ENCODE measurements at regions not wholly inside any gene's neighbourhood (a gene's known extent, or its start where the extent isn't known, plus 50 kb on each side); places are given as distances from the start of the nearest gene placed in this dataset.

DNA sequence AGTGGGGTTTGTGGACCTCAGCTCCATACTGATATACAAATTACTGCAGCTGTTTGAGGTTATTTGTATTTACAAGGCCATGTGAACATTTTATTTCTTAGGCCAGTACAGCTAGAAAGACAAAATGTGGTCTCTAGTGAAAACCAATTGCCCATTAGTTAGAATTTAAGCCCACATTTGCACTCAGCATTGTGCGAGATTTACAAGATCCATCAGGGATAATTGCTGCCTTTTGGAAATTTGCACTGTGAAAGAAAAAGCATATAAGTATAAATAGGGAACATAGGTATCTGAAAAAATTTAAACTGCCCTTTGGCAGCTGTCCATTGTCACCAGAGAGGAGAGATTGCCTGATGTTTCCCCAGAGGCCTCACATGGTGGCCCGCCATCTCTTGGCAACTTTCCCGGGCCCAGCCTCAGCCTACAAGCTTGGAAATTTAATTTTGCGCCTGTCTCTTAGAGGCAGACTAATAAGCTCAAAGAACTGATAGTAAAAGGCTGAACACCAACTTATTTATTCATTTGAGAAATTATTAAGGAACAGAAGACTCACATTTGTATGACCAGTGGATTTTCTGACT is 120.7 kb downstream of the MAP3K21 start (continued):
- TF ChIP-seq, protein P1, sequence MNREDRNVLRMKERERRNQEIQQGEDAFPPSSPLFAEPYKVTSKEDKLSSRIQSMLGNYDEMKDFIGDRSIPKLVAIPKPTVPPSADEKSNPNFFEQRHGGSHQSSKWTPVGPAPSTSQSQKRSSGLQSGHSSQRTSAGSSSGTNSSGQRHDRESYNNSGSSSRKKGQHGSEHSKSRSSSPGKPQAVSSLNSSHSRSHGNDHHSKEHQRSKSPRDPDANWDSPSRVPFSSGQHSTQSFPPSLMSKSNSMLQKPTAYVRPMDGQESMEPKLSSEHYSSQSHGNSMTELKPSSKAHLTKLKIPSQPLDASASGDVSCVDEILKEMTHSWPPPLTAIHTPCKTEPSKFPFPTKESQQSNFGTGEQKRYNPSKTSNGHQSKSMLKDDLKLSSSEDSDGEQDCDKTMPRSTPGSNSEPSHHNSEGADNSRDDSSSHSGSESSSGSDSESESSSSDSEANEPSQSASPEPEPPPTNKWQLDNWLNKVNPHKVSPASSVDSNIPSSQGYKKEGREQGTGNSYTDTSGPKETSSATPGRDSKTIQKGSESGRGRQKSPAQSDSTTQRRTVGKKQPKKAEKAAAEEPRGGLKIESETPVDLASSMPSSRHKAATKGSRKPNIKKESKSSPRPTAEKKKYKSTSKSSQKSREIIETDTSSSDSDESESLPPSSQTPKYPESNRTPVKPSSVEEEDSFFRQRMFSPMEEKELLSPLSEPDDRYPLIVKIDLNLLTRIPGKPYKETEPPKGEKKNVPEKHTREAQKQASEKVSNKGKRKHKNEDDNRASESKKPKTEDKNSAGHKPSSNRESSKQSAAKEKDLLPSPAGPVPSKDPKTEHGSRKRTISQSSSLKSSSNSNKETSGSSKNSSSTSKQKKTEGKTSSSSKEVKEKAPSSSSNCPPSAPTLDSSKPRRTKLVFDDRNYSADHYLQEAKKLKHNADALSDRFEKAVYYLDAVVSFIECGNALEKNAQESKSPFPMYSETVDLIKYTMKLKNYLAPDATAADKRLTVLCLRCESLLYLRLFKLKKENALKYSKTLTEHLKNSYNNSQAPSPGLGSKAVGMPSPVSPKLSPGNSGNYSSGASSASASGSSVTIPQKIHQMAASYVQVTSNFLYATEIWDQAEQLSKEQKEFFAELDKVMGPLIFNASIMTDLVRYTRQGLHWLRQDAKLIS (CRISPR knock-in tag; IDR thresholded peaks at IDR 0.05; ENCODE audit: borderline replicate concordance): no peak
- TF ChIP-seq CREM (CRISPR knock-in tag; IDR thresholded peaks at IDR 0.05): no peak

DNA sequence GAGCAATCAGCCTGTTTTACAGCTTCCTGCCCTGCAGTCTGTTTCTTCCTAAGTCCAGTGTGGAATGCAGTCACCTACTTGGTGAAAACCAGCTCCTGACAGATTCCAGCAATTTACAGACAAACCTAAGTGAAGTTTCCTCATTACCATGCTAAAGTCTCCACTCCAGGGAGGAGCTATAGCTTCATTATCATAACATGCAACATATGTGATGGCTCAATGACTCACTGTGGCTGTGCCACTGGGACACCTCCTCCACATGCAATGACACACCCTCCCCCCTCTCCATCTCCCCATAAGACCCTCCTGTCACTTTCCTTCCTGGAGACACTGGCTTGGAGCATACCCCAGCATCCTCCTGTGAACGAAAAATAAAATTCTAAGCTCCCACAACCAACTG is 125.2 kb downstream of the MAP3K21 start:
- Mint-ChIP-seq H3K36me3 (peaks cover 40% of the 10 kb centered on the region), H3K4me3 (no peak overlapping the region), H3K27me3 (ENCODE audit: low read depth) (no peaks in the 10 kb centered on the region), H3K9me3 (peaks cover 51% of the 10 kb centered on the region), H3K4me1 (peaks cover 10% of the 10 kb centered on the region), H3K27ac (no peak overlapping the region)
- ChIA-PET CTCF (no interaction called here), POLR2A (no interaction called here)
- ATAC-seq (no peak), DNase-seq (ENCODE audit: low spot score) (no peak)
- TF ChIP-seq SMAD4 (CRISPR knock-in tag; IDR thresholded peaks at IDR 0.05): no peak
- TF ChIP-seq, protein P2, sequence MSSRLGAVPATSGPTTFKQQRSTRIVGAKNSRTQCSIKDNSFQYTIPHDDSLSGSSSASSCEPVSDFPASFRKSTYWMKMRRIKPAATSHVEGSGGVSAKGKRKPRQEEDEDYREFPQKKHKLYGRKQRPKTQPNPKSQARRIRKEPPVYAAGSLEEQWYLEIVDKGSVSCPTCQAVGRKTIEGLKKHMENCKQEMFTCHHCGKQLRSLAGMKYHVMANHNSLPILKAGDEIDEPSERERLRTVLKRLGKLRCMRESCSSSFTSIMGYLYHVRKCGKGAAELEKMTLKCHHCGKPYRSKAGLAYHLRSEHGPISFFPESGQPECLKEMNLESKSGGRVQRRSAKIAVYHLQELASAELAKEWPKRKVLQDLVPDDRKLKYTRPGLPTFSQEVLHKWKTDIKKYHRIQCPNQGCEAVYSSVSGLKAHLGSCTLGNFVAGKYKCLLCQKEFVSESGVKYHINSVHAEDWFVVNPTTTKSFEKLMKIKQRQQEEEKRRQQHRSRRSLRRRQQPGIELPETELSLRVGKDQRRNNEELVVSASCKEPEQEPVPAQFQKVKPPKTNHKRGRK (CRISPR knock-in tag; IDR thresholded peaks at IDR 0.05; ENCODE audit: borderline replicate concordance): no peak
- TF ChIP-seq ETV6 (CRISPR knock-in tag; IDR thresholded peaks at IDR 0.05): no peak
- TF ChIP-seq NFE2L1 (CRISPR knock-in tag; IDR thresholded peaks at IDR 0.05): no peak
- TF ChIP-seq NR2C2 (CRISPR knock-in tag; IDR thresholded peaks at IDR 0.05): no peak
- TF ChIP-seq, protein P3, sequence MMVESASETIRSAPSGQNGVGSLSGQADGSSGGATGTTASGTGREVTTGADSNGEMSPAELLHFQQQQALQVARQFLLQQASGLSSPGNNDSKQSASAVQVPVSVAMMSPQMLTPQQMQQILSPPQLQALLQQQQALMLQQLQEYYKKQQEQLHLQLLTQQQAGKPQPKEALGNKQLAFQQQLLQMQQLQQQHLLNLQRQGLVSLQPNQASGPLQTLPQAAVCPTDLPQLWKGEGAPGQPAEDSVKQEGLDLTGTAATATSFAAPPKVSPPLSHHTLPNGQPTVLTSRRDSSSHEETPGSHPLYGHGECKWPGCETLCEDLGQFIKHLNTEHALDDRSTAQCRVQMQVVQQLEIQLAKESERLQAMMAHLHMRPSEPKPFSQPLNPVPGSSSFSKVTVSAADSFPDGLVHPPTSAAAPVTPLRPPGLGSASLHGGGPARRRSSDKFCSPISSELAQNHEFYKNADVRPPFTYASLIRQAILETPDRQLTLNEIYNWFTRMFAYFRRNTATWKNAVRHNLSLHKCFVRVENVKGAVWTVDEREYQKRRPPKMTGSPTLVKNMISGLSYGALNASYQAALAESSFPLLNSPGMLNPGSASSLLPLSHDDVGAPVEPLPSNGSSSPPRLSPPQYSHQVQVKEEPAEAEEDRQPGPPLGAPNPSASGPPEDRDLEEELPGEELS (CRISPR knock-in tag; IDR thresholded peaks at IDR 0.05): no peak
- TF ChIP-seq, protein P4, sequence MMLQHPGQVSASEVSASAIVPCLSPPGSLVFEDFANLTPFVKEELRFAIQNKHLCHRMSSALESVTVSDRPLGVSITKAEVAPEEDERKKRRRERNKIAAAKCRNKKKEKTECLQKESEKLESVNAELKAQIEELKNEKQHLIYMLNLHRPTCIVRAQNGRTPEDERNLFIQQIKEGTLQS (CRISPR knock-in tag; conservative IDR thresholded peaks at IDR 0.05): no peak
- TF ChIP-seq, protein P5, sequence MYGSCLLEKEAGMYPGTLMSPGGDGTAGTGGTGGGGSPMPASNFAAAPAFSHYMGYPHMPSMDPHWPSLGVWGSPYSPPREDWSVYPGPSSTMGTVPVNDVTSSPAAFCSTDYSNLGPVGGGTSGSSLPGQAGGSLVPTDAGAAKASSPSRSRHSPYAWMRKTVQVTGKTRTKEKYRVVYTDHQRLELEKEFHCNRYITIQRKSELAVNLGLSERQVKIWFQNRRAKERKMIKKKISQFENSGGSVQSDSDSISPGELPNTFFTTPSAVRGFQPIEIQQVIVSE (CRISPR knock-in tag; IDR thresholded peaks at IDR 0.05; ENCODE audit: borderline replicate concordance): no peak
- TF ChIP-seq, protein P6, sequence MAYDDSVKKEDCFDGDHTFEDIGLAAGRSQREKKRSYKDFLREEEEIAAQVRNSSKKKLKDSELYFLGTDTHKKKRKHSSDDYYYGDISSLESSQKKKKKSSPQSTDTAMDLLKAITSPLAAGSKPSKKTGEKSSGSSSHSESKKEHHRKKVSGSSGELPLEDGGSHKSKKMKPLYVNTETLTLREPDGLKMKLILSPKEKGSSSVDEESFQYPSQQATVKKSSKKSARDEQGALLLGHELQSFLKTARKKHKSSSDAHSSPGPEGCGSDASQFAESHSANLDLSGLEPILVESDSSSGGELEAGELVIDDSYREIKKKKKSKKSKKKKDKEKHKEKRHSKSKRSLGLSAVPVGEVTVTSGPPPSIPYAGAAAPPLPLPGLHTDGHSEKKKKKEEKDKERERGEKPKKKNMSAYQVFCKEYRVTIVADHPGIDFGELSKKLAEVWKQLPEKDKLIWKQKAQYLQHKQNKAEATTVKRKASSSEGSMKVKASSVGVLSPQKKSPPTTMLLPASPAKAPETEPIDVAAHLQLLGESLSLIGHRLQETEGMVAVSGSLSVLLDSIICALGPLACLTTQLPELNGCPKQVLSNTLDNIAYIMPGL (CRISPR knock-in tag; IDR thresholded peaks at IDR 0.05): no peak
- TF ChIP-seq GTF2I (CRISPR knock-in tag; conservative IDR thresholded peaks at IDR 0.05): no peak
- no peak for TF ChIP-seq SP1 (CRISPR knock-in tag; conservative IDR thresholded peaks at IDR 0.05)
- TF ChIP-seq OVOL2 (CRISPR knock-in tag; IDR thresholded peaks at IDR 0.05; ENCODE audit: borderline replicate concordance): no peak
- no peak for TF ChIP-seq NFYB (CRISPR knock-in tag; conservative IDR thresholded peaks at IDR 0.05; ENCODE audit: low read depth)
- TF ChIP-seq, protein P7, sequence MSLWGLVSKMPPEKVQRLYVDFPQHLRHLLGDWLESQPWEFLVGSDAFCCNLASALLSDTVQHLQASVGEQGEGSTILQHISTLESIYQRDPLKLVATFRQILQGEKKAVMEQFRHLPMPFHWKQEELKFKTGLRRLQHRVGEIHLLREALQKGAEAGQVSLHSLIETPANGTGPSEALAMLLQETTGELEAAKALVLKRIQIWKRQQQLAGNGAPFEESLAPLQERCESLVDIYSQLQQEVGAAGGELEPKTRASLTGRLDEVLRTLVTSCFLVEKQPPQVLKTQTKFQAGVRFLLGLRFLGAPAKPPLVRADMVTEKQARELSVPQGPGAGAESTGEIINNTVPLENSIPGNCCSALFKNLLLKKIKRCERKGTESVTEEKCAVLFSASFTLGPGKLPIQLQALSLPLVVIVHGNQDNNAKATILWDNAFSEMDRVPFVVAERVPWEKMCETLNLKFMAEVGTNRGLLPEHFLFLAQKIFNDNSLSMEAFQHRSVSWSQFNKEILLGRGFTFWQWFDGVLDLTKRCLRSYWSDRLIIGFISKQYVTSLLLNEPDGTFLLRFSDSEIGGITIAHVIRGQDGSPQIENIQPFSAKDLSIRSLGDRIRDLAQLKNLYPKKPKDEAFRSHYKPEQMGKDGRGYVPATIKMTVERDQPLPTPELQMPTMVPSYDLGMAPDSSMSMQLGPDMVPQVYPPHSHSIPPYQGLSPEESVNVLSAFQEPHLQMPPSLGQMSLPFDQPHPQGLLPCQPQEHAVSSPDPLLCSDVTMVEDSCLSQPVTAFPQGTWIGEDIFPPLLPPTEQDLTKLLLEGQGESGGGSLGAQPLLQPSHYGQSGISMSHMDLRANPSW (CRISPR knock-in tag; conservative IDR thresholded peaks at IDR 0.05; ENCODE audit: low read depth): no peak
- TF ChIP-seq, protein P8, sequence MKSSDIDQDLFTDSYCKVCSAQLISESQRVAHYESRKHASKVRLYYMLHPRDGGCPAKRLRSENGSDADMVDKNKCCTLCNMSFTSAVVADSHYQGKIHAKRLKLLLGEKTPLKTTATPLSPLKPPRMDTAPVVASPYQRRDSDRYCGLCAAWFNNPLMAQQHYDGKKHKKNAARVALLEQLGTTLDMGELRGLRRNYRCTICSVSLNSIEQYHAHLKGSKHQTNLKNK (CRISPR knock-in tag; IDR thresholded peaks at IDR 0.05): no peak
- TF ChIP-seq ZNF121 (CRISPR knock-in tag; IDR thresholded peaks at IDR 0.05): no peak
- TF ChIP-seq, protein P9, sequence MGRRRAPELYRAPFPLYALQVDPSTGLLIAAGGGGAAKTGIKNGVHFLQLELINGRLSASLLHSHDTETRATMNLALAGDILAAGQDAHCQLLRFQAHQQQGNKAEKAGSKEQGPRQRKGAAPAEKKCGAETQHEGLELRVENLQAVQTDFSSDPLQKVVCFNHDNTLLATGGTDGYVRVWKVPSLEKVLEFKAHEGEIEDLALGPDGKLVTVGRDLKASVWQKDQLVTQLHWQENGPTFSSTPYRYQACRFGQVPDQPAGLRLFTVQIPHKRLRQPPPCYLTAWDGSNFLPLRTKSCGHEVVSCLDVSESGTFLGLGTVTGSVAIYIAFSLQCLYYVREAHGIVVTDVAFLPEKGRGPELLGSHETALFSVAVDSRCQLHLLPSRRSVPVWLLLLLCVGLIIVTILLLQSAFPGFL (CRISPR knock-in tag; IDR thresholded peaks at IDR 0.05; ENCODE audit: borderline replicate concordance): no peak
- TF ChIP-seq JAZF1 (CRISPR knock-in tag; IDR thresholded peaks at IDR 0.05): no peak
